GM19324 (cell line): ENCODE measurements at regions not wholly inside any gene's neighbourhood (a gene's known extent, or its start where the extent isn't known, plus 50 kb on each side); places are given as distances from the start of the nearest gene placed in this dataset.

ENCODE experiments used
- ATAC-seq: cut with Tn5 transposase; IDR thresholded peaks from one replicate; pipeline ENCODE4 v1.9.1; 2021; ENCODE audit warnings: mild to moderate bottlenecking, moderate library complexity; ENCODE audit not compliant: unreplicated experiment, low FRiP score

- no peak for ATAC-seq
Measured at GRCh38 chr2:120439637-120440384, 93.9 kb downstream of the INHBB start.

- no peak for ATAC-seq
Measured at GRCh38 chr2:120440521-120441350, 94.8 kb downstream of the INHBB start.

DNA sequence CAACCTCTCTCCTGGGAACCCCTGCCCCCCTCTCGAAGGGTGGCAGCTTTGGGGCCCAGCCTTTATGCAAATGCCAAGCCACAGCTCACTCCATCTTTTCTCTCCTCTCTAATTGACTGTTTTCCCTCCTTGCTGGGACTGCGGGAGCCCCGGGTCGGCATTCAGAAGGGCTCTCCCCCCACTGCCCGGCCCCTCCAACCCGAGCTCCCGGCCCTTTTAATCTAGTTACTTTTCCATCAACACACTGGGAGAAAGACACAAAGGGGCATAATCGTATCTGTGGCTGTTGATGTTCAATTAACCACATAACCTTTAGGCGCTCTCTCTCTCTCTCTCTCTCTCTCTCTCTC lies 95.4 kb downstream of the INHBB start:
- no peak for ATAC-seq

DNA sequence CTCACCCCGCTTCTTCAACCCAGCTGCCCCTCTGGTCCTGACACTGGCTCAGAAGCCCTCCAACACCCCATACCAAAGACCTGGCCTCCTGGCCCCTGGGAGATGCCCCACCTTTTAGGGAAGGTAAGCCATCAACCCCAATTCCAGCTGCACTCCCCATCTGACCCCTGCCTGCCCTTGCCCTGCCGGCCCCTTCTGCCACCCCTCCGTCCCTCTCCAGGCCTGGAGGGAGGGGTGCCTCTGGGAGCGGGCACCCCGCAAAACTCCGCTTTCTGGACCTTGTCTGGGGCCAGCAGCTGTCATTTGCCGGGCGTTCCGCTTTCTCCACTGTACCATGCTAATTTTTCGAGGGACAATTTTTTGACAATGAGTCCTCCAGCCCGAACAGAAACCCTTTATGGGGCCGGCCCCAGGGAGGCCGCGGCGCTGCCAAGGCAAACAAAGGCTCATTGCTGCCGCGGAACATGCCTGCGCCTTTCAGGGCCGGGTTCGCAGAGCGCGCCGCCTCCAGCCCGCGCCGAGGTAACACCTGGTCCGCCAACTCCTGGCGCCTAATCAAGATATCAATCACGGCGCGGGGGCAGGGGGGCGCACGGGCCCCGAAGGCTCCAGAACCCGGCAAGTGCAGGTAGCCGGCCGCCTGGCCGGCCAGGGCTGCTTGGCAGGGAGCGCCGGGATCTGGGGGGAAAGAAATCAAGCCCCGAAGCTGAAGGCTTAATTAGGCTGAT lies 96.0 kb downstream of the INHBB start:
- ATAC-seq = no peak

DNA sequence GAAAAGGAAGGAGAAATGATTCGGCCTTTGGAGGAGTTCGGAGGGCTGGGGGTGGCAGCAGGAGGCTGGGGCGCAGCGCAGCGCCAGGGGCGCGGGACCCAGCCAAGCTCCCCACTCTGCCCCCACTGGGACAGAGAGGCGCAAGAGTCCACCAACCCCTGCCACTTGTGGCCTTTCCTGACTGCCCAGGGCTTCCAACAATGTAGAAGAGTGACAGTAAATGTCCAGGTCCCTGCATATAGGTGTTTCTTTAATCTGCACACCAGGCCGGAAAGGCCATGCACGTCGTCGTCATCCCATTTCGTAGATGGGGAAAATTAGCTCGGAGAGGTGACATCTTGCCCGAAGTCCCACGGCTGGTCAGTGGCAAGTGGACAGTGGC lies 96.6 kb downstream of the INHBB start:
- ATAC-seq = no peak

DNA sequence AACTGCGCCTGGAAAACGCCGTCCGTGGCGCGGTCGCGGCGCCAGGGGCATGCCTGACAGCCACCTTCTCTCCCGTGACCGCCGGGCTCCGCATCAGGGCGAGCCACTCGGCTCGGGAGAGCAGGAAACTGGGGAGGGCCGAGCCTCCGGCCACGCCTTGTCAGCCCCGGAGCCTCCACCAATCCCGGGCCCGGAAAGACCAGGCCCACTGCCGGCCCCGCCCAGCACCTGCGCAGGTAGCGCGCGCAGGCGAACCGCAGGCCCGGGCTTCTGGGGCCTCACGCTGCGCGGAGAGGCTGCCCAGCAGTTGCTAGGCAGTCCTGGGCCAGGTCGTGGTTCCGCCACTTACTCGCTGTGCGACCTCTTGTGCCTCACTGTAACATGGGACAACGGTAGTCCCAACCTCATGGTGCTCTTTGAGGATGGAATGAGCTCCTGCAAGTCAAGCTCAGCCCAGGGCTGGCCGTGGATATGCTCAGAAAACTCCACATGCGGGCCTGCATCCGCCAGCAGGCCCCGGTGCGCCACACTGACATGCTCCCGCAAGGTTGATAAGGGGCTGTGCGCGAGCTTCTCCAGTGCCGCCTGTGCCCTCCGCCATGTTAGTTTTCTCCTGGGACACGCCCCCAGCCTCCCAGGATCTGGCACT lies 97.1 kb downstream of the INHBB start:
- ATAC-seq = no peak

DNA sequence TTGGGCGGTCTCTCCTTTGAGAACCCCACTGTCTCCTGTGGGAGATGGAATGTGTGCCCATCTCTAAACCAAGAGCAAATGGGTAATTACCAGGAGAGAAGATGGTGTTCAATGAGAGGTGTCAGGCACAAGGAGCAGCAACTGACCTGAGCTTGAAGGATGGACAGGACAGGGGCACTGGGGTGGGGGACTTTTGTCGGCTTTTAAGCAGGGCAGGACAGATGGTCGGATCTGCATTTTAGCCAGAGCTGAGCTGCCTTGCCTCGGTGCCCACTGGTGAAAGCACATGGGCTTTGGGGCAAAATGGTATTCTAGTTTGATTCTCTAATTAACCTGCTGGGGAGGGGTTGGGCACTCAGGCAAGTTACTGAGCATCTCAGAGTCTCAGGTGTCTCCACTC lies 98.0 kb downstream of the INHBB start:
- ATAC-seq = no peak

DNA sequence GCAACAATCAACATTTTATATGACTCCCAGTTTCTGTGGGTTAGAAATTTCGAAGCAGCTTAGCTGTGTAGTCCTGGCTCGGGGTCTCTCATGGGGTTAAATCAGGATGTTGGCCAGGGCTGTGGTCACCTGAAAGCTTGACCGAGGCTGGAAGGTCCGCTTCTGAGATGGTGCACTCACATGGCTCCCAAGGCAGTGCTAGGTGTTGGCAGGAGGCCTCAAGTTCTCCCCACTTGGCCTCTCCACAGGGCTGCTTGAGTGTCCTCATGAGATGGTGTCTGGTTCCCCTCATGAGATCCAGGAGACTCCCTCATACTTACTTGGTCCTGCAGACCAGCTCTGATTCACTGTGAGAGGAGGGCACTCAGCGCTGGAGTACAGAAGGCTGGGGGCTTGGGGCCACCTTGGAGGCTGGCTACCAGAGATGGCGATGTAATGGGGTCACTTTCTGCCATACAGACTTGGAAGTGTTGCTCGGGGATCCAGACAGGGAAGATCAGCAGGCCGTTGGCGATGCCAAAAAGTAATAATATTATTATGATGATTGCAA lies 98.8 kb downstream of the INHBB start:
- ATAC-seq = no peak

DNA sequence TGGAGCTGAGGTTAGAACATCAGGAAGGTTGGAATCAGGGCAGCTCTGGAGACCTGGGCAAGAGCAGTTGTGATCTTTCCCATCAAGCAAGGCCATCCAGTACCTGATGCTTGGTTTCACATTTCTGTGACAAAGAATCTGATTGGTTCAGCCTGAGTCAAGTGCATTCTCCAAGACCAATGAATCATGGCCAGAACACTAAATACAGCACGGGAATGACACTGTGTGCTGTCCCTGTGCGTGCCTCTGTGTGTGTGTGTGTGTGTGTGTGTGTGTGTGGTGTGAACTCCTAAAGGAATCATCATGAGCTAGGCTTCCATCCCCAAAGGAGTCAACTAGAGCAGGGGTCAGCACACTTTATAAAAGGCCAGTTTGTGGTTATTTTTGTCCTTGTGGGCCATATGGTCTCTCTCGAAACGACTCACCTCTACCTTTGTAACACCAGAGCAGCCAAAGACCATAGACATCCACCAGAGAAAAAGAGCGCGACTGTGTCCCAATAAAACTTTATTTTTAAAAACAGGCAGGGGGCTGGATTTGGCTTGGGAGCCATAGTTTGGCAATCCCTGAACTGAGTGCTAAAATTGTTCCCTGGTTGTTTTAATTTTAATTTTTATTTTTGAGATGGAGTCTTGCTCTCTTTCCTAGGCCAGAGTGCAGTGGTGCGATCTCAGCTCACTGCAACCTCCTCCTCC lies 99.7 kb downstream of the INHBB start:
- no peak for ATAC-seq

- no peak for ATAC-seq
Measured at GRCh38 chr2:120446236-120447126, 100.5 kb downstream of the INHBB start.

DNA sequence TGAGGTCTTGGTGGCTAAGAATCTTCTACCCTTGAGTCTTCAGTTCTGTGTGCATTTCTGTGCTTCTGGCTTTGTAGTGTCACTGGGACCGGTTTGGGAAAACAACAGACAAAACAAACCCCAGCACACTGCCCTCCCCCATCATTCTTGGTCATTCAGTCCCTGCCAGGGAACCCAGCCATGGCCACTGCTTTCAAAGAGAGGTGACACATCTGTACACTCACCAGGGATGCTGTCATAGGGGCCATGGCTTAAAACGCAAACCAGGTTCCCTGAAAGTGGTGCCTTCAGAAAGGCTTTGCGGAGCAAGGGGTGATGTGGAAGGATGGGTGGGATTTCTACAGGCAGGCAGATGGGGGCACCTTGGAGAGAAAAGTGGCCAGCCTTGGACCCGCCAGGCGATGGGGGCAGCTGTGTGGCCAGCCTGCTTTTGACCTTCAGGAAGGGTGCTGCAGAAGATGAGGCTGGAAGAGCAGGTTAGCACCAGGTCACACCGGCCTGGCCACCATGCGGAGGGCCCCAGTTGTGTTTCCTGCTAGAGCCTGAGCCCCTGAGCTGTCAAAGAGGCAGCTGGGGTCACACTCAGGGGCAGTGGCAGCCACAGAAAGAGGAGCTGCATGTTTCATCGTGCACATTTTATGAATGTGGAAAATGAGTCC lies 101.3 kb downstream of the INHBB start:
- no peak for ATAC-seq

DNA sequence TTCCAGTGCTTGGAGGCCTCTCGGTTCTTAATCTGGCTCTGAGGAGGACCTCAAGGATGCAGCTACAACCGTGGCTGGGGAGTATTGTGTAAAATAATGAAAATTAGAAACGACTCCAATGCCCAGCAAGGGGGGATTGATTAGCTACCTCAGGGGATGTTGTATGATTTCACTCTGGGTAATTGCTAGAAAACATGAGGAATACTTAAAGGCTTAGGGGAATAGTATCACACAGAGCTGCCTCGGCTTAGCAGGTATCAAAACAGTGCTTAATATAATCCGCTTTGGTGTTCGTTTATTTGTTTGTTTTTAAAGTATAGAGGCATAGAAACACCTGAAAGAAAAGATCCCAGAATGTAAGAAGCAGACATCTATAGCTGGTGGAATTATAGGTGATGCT lies 102.5 kb downstream of the INHBB start:
- no peak for ATAC-seq

- no peak for ATAC-seq
Measured at GRCh38 chr2:120448961-120449810, 103.2 kb downstream of the INHBB start.

DNA sequence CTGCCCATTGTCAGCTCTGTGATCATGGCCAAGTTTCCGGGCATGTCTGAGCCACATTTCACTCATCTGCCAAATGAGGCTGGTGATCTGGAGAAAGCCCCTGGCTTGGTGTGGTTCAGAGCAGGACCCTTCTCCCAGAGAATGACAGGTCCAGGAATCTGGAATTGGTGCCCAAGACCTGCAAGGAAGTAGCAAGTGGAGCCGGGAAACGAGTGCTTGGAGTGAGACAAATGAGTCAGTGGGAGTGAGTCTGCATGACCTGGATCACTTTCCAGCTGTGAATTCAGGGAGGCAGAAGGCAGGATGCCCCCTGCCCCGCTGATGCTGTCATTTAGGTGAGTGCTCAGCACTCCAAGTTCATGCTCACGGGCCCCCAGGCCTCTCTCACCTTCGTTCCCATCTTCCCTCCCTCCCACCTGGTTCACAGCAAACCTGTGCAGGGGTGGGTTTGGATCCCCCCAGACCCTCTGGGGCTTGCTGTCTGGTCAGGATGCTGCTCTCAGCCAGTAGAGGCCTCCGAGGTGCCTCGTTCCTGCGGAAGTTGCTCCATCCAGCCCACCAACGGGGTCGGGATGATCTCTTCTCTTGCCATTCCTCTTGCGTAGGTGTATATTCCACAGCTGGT lies 104.4 kb downstream of the INHBB start:
- ATAC-seq = no peak

GRCh38 chr2:120451334-120451733 lies 105.4 kb downstream of the INHBB start:
- no peak for ATAC-seq

DNA sequence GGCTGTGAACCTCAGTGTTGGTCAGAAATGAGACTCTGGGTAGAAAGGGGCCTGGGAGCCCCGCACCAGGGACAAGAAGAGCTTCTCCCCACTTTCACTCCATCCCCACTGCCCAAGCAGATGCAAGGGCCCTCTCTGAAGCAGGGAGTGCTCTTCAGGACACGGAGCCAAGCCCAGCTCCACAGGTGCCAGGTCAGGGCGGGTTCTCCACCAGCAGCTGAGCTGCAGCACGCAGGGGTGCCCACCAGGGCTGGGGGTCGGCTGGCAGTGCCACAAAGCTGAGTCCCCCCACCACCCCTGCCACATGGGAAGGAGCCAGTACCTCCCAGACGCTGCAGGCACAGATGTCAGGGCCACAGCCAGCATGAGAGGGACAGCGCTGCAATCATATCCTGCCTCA lies 106.2 kb downstream of the INHBB start:
- no peak for ATAC-seq

DNA sequence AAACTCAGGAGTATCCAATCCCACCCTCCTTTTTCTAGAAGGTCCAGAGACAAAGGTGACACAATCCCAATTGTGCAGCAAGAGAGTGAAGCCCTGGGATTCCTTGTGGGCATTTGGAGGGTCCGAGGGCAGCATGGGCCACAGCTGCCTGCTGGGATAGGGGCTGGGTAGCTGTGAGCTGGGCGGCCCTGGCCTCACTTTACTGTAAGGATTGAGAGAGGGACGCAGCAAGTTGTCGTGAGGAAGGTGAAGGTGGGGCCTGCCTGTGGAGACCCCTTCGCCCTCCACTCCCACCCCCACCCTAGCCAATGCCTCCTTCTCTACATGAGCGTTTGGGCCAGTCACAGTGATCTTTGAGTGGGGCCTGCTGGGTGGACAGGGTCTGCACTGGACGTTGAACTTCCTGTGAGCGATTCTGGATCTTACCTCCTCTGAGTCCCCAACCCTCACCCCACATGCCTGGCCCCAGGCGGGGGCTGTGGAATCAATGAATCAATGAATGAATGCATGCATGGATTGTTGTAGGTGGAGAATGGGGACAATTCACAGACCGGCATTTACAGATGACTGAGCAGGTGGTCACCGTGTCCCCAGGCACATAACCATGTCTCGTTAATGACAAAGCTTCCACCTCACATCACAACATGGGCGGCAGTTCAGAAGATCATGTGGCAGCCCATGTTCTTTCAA lies 107.2 kb downstream of the INHBB start:
- ATAC-seq = no peak
